8988T (cell line): ENCODE measurements at regions not wholly inside any gene's neighbourhood (a gene's known extent, or its start where the extent isn't known, plus 50 kb on each side); places are given as distances from the start of the nearest gene placed in this dataset.

Source experiments
- DNase-seq: peaks from one replicate; pipeline ENCODE4 v3.0.0; 2011

- no peak for DNase-seq
Observed at GRCh38 chr11:131195661-131196517, 174.5 kb upstream of the NTM start.

GRCh38 chr11:131198161-131199014, 172.0 kb upstream of the NTM start:
- no peak for DNase-seq

- DNase-seq: no peak
Observed at GRCh38 chr11:131199015-131199280, 171.5 kb upstream of the NTM start.

GRCh38 chr11:131201674-131202073, 168.7 kb upstream of the NTM start:
- no peak for DNase-seq

- no peak for DNase-seq
Observed at GRCh38 chr11:131203040-131203439, 167.4 kb upstream of the NTM start.

- DNase-seq: no peak
Observed at GRCh38 chr11:131204282-131204681, 166.1 kb upstream of the NTM start.

GRCh38 chr11:131204765-131205380, 165.5 kb upstream of the NTM start:
- DNase-seq: no peak

- no peak for DNase-seq
Observed at GRCh38 chr11:131206671-131207070, 163.7 kb upstream of the NTM start.

- no peak for DNase-seq
Observed at GRCh38 chr11:131207901-131208300, 162.5 kb upstream of the NTM start.

GRCh38 chr11:131217313-131218310, 152.8 kb upstream of the NTM start:
- no peak for DNase-seq

GRCh38 chr11:131218542-131218941, 151.9 kb upstream of the NTM start:
- no peak for DNase-seq

GRCh38 chr11:131219646-131220045, 150.8 kb upstream of the NTM start:
- no peak for DNase-seq

GRCh38 chr11:131223198-131223991, 147.0 kb upstream of the NTM start:
- DNase-seq: no peak

GRCh38 chr11:131228378-131228777, 142.0 kb upstream of the NTM start:
- no peak for DNase-seq

- DNase-seq: no peak
Observed at GRCh38 chr11:131229221-131229620, 141.2 kb upstream of the NTM start.

- no peak for DNase-seq
Observed at GRCh38 chr11:131231317-131231940, 139.0 kb upstream of the NTM start.

GRCh38 chr11:131232261-131232660, 138.2 kb upstream of the NTM start:
- no peak for DNase-seq

GRCh38 chr11:131234221-131234620, 136.2 kb upstream of the NTM start:
- no peak for DNase-seq

GRCh38 chr11:131235328-131236298, 134.8 kb upstream of the NTM start:
- DNase-seq: no peak

- no peak for DNase-seq
Observed at GRCh38 chr11:131240421-131240820, 130.0 kb upstream of the NTM start.
